Right atrium auricular region (tissue), 2 donors: ENCODE measurements at regions not wholly inside any gene's neighbourhood (a gene's known extent, or its start where the extent isn't known, plus 50 kb on each side); places are given as distances from the start of the nearest gene placed in this dataset.

Experiments used
- DNase-seq: peaks from one replicate; pipeline ENCODE4 v3.0.0-alpha.2; 2019; ENCODE audit warnings: low spot score
- H3K27ac ChIP-seq, 2 donors: fragments of 200-600 bp; sonication (generic); 1 replicate in 1 of 2; 2 replicates in 1 of 2; pipeline ENCODE4 v1.5.1; 2016 to 2019
- H3K27me3 ChIP-seq, 2 donors: fragments of 200-600 bp; sonication (generic); one replicate each; pipeline versions ENCODE4 v1.5.1 to v1.6.0; 2017 to 2019
- H3K36me3 ChIP-seq: fragments of 200-600 bp; sonication (generic); one replicate; pipeline ENCODE4 v1.5.1; 2016
- H3K4me1 ChIP-seq, 2 donors: fragments of 200-600 bp; sonication (generic); one replicate each; pipeline versions ENCODE4 v1.5.1 to v1.6.0; 2017 to 2019
- H3K4me3 ChIP-seq, 2 donors: fragments of 200-600 bp; sonication (generic); 1 replicate in 1 of 2; 2 replicates in 1 of 2; pipeline ENCODE4 v1.5.1; 2017 to 2019; ENCODE audit warnings: mild to moderate bottlenecking in 1 of 2, moderate library complexity in 1 of 2
- H3K9me3 ChIP-seq, 2 donors: fragments of 200-600 bp; sonication (generic); one replicate each; pipeline ENCODE4 v1.5.1; 2019
- CTCF ChIP-seq, 2 donors: fragments of 200-600 bp; sonication (generic); IDR thresholded peaks; one replicate each; pipeline ENCODE4 v1.5.1; 2019; ENCODE audit warnings: antibody characterized with exemption in 2 of 2

GRCh38 chr1:2932671-2933350 is 88.5 kb upstream of the ACTRT2 start:
- H3K27me3 ChIP-seq = no peaks in the 10 kb centered on the region
- DNase-seq = no peak
- H3K9me3 ChIP-seq = no peaks in the 10 kb centered on the region
- H3K27ac ChIP-seq = no peak overlapping the region
- no peaks in the 10 kb centered on the region for H3K4me1 ChIP-seq
- no peaks in the 10 kb centered on the region for H3K36me3 ChIP-seq
- no peak overlapping the region for H3K4me3 ChIP-seq
- TF ChIP-seq CTCF (IDR thresholded peaks at IDR 0.05) = no peak

- no peak for TF ChIP-seq CTCF (IDR thresholded peaks at IDR 0.05)
- Histone ChIP-seq H3K27ac (no peak overlapping the region), H3K36me3 (no peaks in the 10 kb centered on the region), H3K9me3 (no peaks in the 10 kb centered on the region), H3K4me3 (no peak overlapping the region), H3K27me3 (no peaks in the 10 kb centered on the region), H3K4me1 (no peaks in the 10 kb centered on the region)
- no peak for DNase-seq
These were observed 87.7 kb upstream of the ACTRT2 start for GRCh38 chr1:2933431-2934155.

- TF ChIP-seq CTCF (IDR thresholded peaks at IDR 0.05) = no peak
- DNase-seq = no peak
- H3K27ac ChIP-seq = no peak overlapping the region
- no peaks in the 10 kb centered on the region for H3K27me3 ChIP-seq
- H3K4me1 ChIP-seq = no peaks in the 10 kb centered on the region
- no peak overlapping the region for H3K4me3 ChIP-seq
- H3K9me3 ChIP-seq = no peaks in the 10 kb centered on the region
- H3K36me3 ChIP-seq = no peaks in the 10 kb centered on the region
These were observed 87.1 kb upstream of the ACTRT2 start for GRCh38 chr1:2934156-2934540.

GRCh38 chr1:2934642-2935081 is 86.6 kb upstream of the ACTRT2 start:
- no peaks in the 10 kb centered on the region for H3K36me3 ChIP-seq
- H3K4me3 ChIP-seq = no peak overlapping the region
- TF ChIP-seq CTCF (IDR thresholded peaks at IDR 0.05) = no peak
- DNase-seq = no peak
- H3K9me3 ChIP-seq = no peaks in the 10 kb centered on the region
- no peaks in the 10 kb centered on the region for H3K27me3 ChIP-seq
- H3K4me1 ChIP-seq = no peaks in the 10 kb centered on the region
- no peak overlapping the region for H3K27ac ChIP-seq

- no peaks in the 10 kb centered on the region for H3K9me3 ChIP-seq
- DNase-seq = no peak
- no peak for TF ChIP-seq CTCF (IDR thresholded peaks at IDR 0.05)
- H3K27me3 ChIP-seq = no peaks in the 10 kb centered on the region
- no peak overlapping the region for H3K27ac ChIP-seq
- H3K4me1 ChIP-seq = no peaks in the 10 kb centered on the region
- H3K4me3 ChIP-seq = no peak overlapping the region
- no peaks in the 10 kb centered on the region for H3K36me3 ChIP-seq
These were observed 86.1 kb upstream of the ACTRT2 start for GRCh38 chr1:2935184-2935583.
